ENCODE measurements at regions not wholly inside any gene's neighbourhood (a gene's known extent, or its start where the extent isn't known, plus 50 kb on each side); places are given as distances from the start of the nearest gene placed in this dataset.

DNA sequence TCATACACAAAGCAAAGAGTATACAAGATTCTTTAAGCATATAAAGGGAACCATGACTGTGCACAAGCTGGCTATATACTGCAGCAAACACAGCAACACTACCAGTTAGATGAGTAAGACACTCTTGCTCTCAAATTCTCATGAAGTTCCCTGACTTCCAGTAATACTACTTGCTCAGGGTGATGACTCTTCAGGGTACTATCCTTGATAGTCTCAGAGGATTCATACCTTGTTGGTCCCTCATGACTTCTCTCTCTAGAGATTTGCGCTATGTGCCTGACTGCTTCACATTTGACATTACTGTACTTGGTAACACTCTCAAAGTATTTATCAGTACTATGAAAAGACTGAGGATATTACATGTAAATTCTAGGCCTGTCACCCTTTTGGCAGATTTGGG is 159.8 kb upstream of the ZRANB2 start:
- TF ChIP-seq, protein P1, sequence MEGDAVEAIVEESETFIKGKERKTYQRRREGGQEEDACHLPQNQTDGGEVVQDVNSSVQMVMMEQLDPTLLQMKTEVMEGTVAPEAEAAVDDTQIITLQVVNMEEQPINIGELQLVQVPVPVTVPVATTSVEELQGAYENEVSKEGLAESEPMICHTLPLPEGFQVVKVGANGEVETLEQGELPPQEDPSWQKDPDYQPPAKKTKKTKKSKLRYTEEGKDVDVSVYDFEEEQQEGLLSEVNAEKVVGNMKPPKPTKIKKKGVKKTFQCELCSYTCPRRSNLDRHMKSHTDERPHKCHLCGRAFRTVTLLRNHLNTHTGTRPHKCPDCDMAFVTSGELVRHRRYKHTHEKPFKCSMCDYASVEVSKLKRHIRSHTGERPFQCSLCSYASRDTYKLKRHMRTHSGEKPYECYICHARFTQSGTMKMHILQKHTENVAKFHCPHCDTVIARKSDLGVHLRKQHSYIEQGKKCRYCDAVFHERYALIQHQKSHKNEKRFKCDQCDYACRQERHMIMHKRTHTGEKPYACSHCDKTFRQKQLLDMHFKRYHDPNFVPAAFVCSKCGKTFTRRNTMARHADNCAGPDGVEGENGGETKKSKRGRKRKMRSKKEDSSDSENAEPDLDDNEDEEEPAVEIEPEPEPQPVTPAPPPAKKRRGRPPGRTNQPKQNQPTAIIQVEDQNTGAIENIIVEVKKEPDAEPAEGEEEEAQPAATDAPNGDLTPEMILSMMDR (IDR thresholded peaks at IDR 0.05) = no peak
- TF ChIP-seq, protein P2, sequence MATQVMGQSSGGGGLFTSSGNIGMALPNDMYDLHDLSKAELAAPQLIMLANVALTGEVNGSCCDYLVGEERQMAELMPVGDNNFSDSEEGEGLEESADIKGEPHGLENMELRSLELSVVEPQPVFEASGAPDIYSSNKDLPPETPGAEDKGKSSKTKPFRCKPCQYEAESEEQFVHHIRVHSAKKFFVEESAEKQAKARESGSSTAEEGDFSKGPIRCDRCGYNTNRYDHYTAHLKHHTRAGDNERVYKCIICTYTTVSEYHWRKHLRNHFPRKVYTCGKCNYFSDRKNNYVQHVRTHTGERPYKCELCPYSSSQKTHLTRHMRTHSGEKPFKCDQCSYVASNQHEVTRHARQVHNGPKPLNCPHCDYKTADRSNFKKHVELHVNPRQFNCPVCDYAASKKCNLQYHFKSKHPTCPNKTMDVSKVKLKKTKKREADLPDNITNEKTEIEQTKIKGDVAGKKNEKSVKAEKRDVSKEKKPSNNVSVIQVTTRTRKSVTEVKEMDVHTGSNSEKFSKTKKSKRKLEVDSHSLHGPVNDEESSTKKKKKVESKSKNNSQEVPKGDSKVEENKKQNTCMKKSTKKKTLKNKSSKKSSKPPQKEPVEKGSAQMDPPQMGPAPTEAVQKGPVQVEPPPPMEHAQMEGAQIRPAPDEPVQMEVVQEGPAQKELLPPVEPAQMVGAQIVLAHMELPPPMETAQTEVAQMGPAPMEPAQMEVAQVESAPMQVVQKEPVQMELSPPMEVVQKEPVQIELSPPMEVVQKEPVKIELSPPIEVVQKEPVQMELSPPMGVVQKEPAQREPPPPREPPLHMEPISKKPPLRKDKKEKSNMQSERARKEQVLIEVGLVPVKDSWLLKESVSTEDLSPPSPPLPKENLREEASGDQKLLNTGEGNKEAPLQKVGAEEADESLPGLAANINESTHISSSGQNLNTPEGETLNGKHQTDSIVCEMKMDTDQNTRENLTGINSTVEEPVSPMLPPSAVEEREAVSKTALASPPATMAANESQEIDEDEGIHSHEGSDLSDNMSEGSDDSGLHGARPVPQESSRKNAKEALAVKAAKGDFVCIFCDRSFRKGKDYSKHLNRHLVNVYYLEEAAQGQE (IDR thresholded peaks at IDR 0.05; ENCODE audit: insufficient read depth in 1 of 2, low read depth in 2 of 2, low read length in 1 of 2) = no peak
- TF ChIP-seq POLR2AphosphoS5 (IDR thresholded peaks at IDR 0.05; ENCODE audit: low read depth, low read length) = no peak
